UCSD-AML1 (cell line): ENCODE measurements at regions not wholly inside any gene's neighbourhood (a gene's known extent, or its start where the extent isn't known, plus 50 kb on each side); places are given as distances from the start of the nearest gene placed in this dataset.

ENCODE experiments used
- DNase-seq: peaks from one replicate; lab custom pipeline; 2025; ENCODE audit not compliant: unreplicated experiment; lab: John Stamatoyannopoulos, UW

- no peak for DNase-seq
Measured at GRCh38 chr9:78559449-78559885, 262.5 kb downstream of the PSAT1 start.

- no peak for DNase-seq
Measured at GRCh38 chr9:78562021-78562420, 265.1 kb downstream of the PSAT1 start.

GRCh38 chr9:78563269-78563668, 266.3 kb downstream of the PSAT1 start:
- no peak for DNase-seq

GRCh38 chr9:78565481-78565880, 268.6 kb downstream of the PSAT1 start:
- DNase-seq, result no peak

- DNase-seq, result no peak
Measured at GRCh38 chr9:78566521-78566920, 269.6 kb downstream of the PSAT1 start.

GRCh38 chr9:78566948-78567675, 270.2 kb downstream of the PSAT1 start:
- no peak for DNase-seq

- DNase-seq, result no peak
Measured at GRCh38 chr9:78567693-78568092, 270.8 kb downstream of the PSAT1 start.

- DNase-seq, result no peak
Measured at GRCh38 chr9:78568774-78569173, 271.8 kb downstream of the PSAT1 start.

- no peak for DNase-seq
Measured at GRCh38 chr9:78572266-78572665, 275.3 kb downstream of the PSAT1 start.

GRCh38 chr9:78573205-78573604, 276.3 kb downstream of the PSAT1 start:
- no peak for DNase-seq

- no peak for DNase-seq
Measured at GRCh38 chr9:78573669-78574068, 276.7 kb downstream of the PSAT1 start.

- DNase-seq, result no peak
Measured at GRCh38 chr9:78574354-78575045, 277.6 kb downstream of the PSAT1 start.

GRCh38 chr9:78575081-78575480, 278.2 kb downstream of the PSAT1 start:
- DNase-seq, result no peak

- no peak for DNase-seq
Measured at GRCh38 chr9:78575771-78576170, 278.8 kb downstream of the PSAT1 start.

- DNase-seq, result no peak
Measured at GRCh38 chr9:78577156-78577906, 280.4 kb downstream of the PSAT1 start.

GRCh38 chr9:78578072-78578471, 281.1 kb downstream of the PSAT1 start:
- no peak for DNase-seq

GRCh38 chr9:78582821-78583220, 285.9 kb downstream of the PSAT1 start:
- no peak for DNase-seq

GRCh38 chr9:78584589-78584988, 287.7 kb downstream of the PSAT1 start:
- DNase-seq, result no peak

GRCh38 chr9:78585909-78586308, 289.0 kb downstream of the PSAT1 start:
- DNase-seq, result no peak

- DNase-seq, result no peak
Measured at GRCh38 chr9:78590068-78590467, 293.1 kb downstream of the PSAT1 start.

- DNase-seq, result no peak
Measured at GRCh38 chr9:78592811-78593210, 295.9 kb downstream of the PSAT1 start.
